ENCODE measurements at regions not wholly inside any gene's neighbourhood (a gene's known extent, or its start where the extent isn't known, plus 50 kb on each side); places are given as distances from the start of the nearest gene placed in this dataset.
"Not testable (repeated sequence)": the region's sequence is repeated elsewhere in the genome, so short reads cannot be mapped to it uniquely, and the experiment has no call there.

GRCh38 chr6:43886067-43886461 lies 116.1 kb downstream of the VEGFA start:
- no peak for DNase-seq (ENCODE audit: low read depth in 3 of 3)

- DNase-seq (ENCODE audit: low read depth in 3 of 3) = no peak
These were observed 115.5 kb downstream of the VEGFA start for GRCh38 chr6:43885399-43886066.

GRCh38 chr6:43884652-43885022 lies 114.6 kb downstream of the VEGFA start:
- DNase-seq (ENCODE audit: low read depth in 3 of 3) = no peak

GRCh38 chr6:43883847-43884651 lies 114.0 kb downstream of the VEGFA start:
- no peak for DNase-seq (ENCODE audit: low read depth in 3 of 3)

- DNase-seq (ENCODE audit: low read depth in 3 of 3) = not testable (repeated sequence)
These were observed 112.9 kb downstream of the VEGFA start for GRCh38 chr6:43882690-43883448.

- DNase-seq (ENCODE audit: low read depth in 3 of 3) = no peak
These were observed 110.5 kb downstream of the VEGFA start for GRCh38 chr6:43880236-43881137.

GRCh38 chr6:43879722-43880121 lies 109.7 kb downstream of the VEGFA start:
- DNase-seq (ENCODE audit: low read depth in 3 of 3) = no peak

GRCh38 chr6:43878823-43879495 lies 108.9 kb downstream of the VEGFA start:
- DNase-seq (ENCODE audit: low read depth in 3 of 3) = no peak

GRCh38 chr6:43878127-43878634 lies 108.2 kb downstream of the VEGFA start:
- no peak for DNase-seq (ENCODE audit: low read depth in 3 of 3)

GRCh38 chr6:43877463-43878126 lies 107.6 kb downstream of the VEGFA start:
- no peak for DNase-seq (ENCODE audit: low read depth in 3 of 3)

- no peak for DNase-seq (ENCODE audit: low read depth in 3 of 3)
These were observed 107.0 kb downstream of the VEGFA start for GRCh38 chr6:43877036-43877435.

- no peak for DNase-seq (ENCODE audit: low read depth in 3 of 3)
These were observed 106.6 kb downstream of the VEGFA start for GRCh38 chr6:43876602-43877001.

GRCh38 chr6:43875849-43876572 lies 106.0 kb downstream of the VEGFA start:
- DNase-seq (ENCODE audit: low read depth in 3 of 3) = no peak

GRCh38 chr6:43874814-43875590 lies 105.0 kb downstream of the VEGFA start:
- no peak for DNase-seq (ENCODE audit: low read depth in 3 of 3)

GRCh38 chr6:43873806-43874714 lies 104.0 kb downstream of the VEGFA start:
- no peak for DNase-seq (ENCODE audit: low read depth in 3 of 3)

- DNase-seq (ENCODE audit: low read depth in 3 of 3) = no peak
These were observed 101.9 kb downstream of the VEGFA start for GRCh38 chr6:43871933-43872332.

- no peak for DNase-seq (ENCODE audit: low read depth in 3 of 3)
These were observed 101.3 kb downstream of the VEGFA start for GRCh38 chr6:43871284-43871683.

- DNase-seq (ENCODE audit: low read depth in 3 of 3) = no peak
These were observed 100.7 kb downstream of the VEGFA start for GRCh38 chr6:43870660-43871061.

Measured in stimulated activated CD4-positive, alpha-beta T cell treated with anti-CD3 and anti-CD28 coated beads, TNF-alpha, amount 100 ng/mL, for 48 hours (primary cell).